Adrenal gland (tissue), 9 donors: ENCODE measurements at regions not wholly inside any gene's neighbourhood (a gene's known extent, or its start where the extent isn't known, plus 50 kb on each side); places are given as distances from the start of the nearest gene placed in this dataset.

Experiments used
- DNase-seq, 7 donors: peaks; one replicate each; pipeline ENCODE4 v3.0.0-alpha.2; 2019 to 2020
- H3K27ac ChIP-seq, 5 donors: fragments of 200-600 bp; sonication (generic) in 4 of 5; 1 replicate in 3 of 5; 2 replicates in 2 of 5; pipeline versions ENCODE4 v1.5.1 to v1.8.0; 2016 to 2020; ENCODE audit warnings: mild to moderate bottlenecking in 1 of 5
- H3K27me3 ChIP-seq: fragments of 200-600 bp; 2 replicates; pipeline ENCODE4 v1.8.0; 2021
- H3K36me3 ChIP-seq, 2 donors: fragments of 200-600 bp; replicated peaks in 1 of 2; 1 replicate in 1 of 2; 2 replicates in 1 of 2; pipeline versions ENCODE4 v1.5.1 to v1.8.0; 2018 to 2022
- H3K4me1 ChIP-seq, 2 donors: fragments of 200-600 bp; replicated peaks in 1 of 2; 1 replicate in 1 of 2; 2 replicates in 1 of 2; pipeline versions ENCODE4 v1.5.1 to v1.8.0; 2018 to 2021
- H3K4me3 ChIP-seq, 4 donors: fragments of 200-600 bp; sonication (generic) in 3 of 4; one replicate each; pipeline ENCODE4 v1.5.1; 2016 to 2018
- H3K9me3 ChIP-seq, 3 donors: fragments of 200-600 bp; sonication (generic) in 1 of 3; replicated peaks in 1 of 3; 1 replicate in 2 of 3; 2 replicates in 1 of 3; pipeline versions ENCODE4 v1.5.1 to v1.8.0; 2016 to 2021
- CTCF ChIP-seq, 6 experiments: fragments of 450-650 bp in 4 of 6; fragments of 200-600 bp in 2 of 6; sonication (generic) in 1 of 6; IDR thresholded peaks; 1 replicate in 5 of 6; 2 replicates in 1 of 6; pipeline versions ENCODE4 v1.5.1 to v1.8.0; 2016 to 2021; ENCODE audit warnings: antibody characterized with exemption in 6 of 6, mild to moderate bottlenecking in 2 of 6, moderate library complexity in 1 of 6
- POLR2A ChIP-seq, 2 donors: fragments of 450-650 bp; IDR thresholded peaks; one replicate each; pipeline ENCODE4 v1.6.1; 2017; ENCODE audit warnings: antibody characterized with exemption in 2 of 2, mild to moderate bottlenecking in 2 of 2, moderate library complexity in 1 of 2
- WGBS, 4 donors: extraction: QIAGEN DNeasy Blood & Tissue Kit in 2 of 4; methylation state at CpG; one replicate each; pipeline versions ENCODE4 v1.1.5 to v1.1.7; 2013 to 2017; 5-methylcytosine and 5-hydroxymethylcytosine counted together
- intact Hi-C, 2 donors: fragments of 100-400 bp; cut with DNase I; formaldehyde crosslinking; loops; one replicate each; pipeline versions ENCODE4 v1.14.1 to v1.15.0; 2022 to 2023
- donor health status: healthy with polysubstance abuse.
- donor health status: Bipolar disorder and iron deficiency.
- donor health status: DM: yes; HTN: yes; CAD: no.
- donor health status: DM: no; HTN: no; CAD: no.
- donor health status: DM: no; HTN: no; CAD: no.

- 60 to 72% (median 66%) methylated on average over 6 of the region's 6 CpGs for WGBS, 4 donors
- TF ChIP-seq POLR2A (IDR thresholded peaks at IDR 0.05) (no peak), CTCF (IDR thresholded peaks at IDR 0.05) (no peak)
- Histone ChIP-seq H3K27me3 (no peaks in the 10 kb centered on the region), H3K36me3 (no peaks in the 10 kb centered on the region), H3K27ac (no peak overlapping the region), H3K4me1 (no peaks in the 10 kb centered on the region), H3K9me3 (peaks cover 0 to 4% (median 0%) of the 10 kb centered on the region in 3 donors), H3K4me3 (no peak overlapping the region)
- DNase-seq = no peak
- intact Hi-C loops = no loop called here
Measured at GRCh38 chr15:81596159-81596865, 222.3 kb upstream of the TMC3 start.

GRCh38 chr15:81595752-81596151 lies 221.7 kb upstream of the TMC3 start:
- Histone ChIP-seq H3K36me3 (no peaks in the 10 kb centered on the region), H3K9me3 (no peaks in the 10 kb centered on the region), H3K4me1 (no peaks in the 10 kb centered on the region), H3K27me3 (no peaks in the 10 kb centered on the region), H3K27ac (no peak overlapping the region), H3K4me3 (no peak overlapping the region)
- DNase-seq = no peak
- 52 to 70% (median 62%) methylated on average over 1 of the region's 1 CpG for WGBS, 4 donors
- intact Hi-C loops = no loop called here
- TF ChIP-seq POLR2A (IDR thresholded peaks at IDR 0.05) = no peak
- no peak for TF ChIP-seq CTCF (IDR thresholded peaks at IDR 0.05)

GRCh38 chr15:81589671-81590070 lies 215.7 kb upstream of the TMC3 start:
- Histone ChIP-seq H3K36me3 (no peaks in the 10 kb centered on the region), H3K4me3 (no peak overlapping the region), H3K27me3 (no peaks in the 10 kb centered on the region), H3K9me3 (no peaks in the 10 kb centered on the region), H3K4me1 (no peaks in the 10 kb centered on the region), H3K27ac (no peak overlapping the region)
- DNase-seq = no peak
- 86 to 94% (median 92%) methylated on average over 4 of the region's 4 CpGs for WGBS, 4 donors
- intact Hi-C loops = no loop called here
- no peak for TF ChIP-seq POLR2A (IDR thresholded peaks at IDR 0.05)
- TF ChIP-seq CTCF (IDR thresholded peaks at IDR 0.05) = no peak

- H3K4me1 ChIP-seq = no peaks in the 10 kb centered on the region
- no peak overlapping the region for H3K27ac ChIP-seq
- peaks cover 0 to 13% (median 0%) of the 10 kb centered on the region in 3 donors for H3K9me3 ChIP-seq
- H3K36me3 ChIP-seq = no peaks in the 10 kb centered on the region
- H3K27me3 ChIP-seq = peaks cover 6% of the 10 kb centered on the region
- H3K4me3 ChIP-seq = no peak overlapping the region
- intact Hi-C loops = no loop called here
- DNase-seq = no peak
- no peak for TF ChIP-seq CTCF (IDR thresholded peaks at IDR 0.05)
- no peak for TF ChIP-seq POLR2A (IDR thresholded peaks at IDR 0.05)
- WGBS, 4 donors = 29 to 42% (median 31%) methylated on average over 7 of the region's 7 CpGs
Measured at GRCh38 chr15:81575436-81576123, 201.6 kb upstream of the TMC3 start.
